ENCODE measurements at regions not wholly inside any gene's neighbourhood (a gene's known extent, or its start where the extent isn't known, plus 50 kb on each side); places are given as distances from the start of the nearest gene placed in this dataset.
"Not testable (repeated sequence)": the region's sequence is repeated elsewhere in the genome, so short reads cannot be mapped to it uniquely, and the experiment has no call there.

- Histone ChIP-seq H3K27me3 (no peaks in the 10 kb centered on the region), H3K36me3 (no peaks in the 10 kb centered on the region), H3K4me3 (no peak overlapping the region), H3K9ac (ENCODE audit: low read depth in 2 of 2, low read length in 2 of 2) (no peak overlapping the region), H3K4me1 (no peaks in the 10 kb centered on the region), H3K9me3 (no peaks in the 10 kb centered on the region), H3K27ac (no peak overlapping the region)
- TF ChIP-seq CTCF (IDR thresholded peaks at IDR 0.05), result no peak
- DNase-seq, result no peak
- intact Hi-C loops (cut with DNase I), result no loop called here
Measured at GRCh38 chr9:2427120-2427891, 194.3 kb upstream of the VLDLR start.

- no peaks in the 10 kb centered on the region for H3K36me3 ChIP-seq
- DNase-seq, result no peak
- H3K27me3 ChIP-seq, result no peaks in the 10 kb centered on the region
- no peak overlapping the region for H3K4me3 ChIP-seq
- no peak overlapping the region for H3K27ac ChIP-seq
- no peak overlapping the region for H3K9ac ChIP-seq (ENCODE audit: low read depth in 2 of 2, low read length in 2 of 2)
- no peaks in the 10 kb centered on the region for H3K4me1 ChIP-seq
- no peak for TF ChIP-seq CTCF (IDR thresholded peaks at IDR 0.05)
- intact Hi-C loops (cut with DNase I), result no loop called here
- no peaks in the 10 kb centered on the region for H3K9me3 ChIP-seq
Measured at GRCh38 chr9:2439957-2440356, 181.6 kb upstream of the VLDLR start.

GRCh38 chr9:2443933-2444332 is 177.7 kb upstream of the VLDLR start:
- H3K27ac ChIP-seq; intact Hi-C loops (cut with DNase I); H3K4me3 ChIP-seq; H3K36me3 ChIP-seq; H3K9ac ChIP-seq (ENCODE audit: low read depth in 2 of 2, low read length in 2 of 2); H3K27me3 ChIP-seq; H3K4me1 ChIP-seq; DNase-seq; H3K9me3 ChIP-seq: not testable (repeated sequence)

GRCh38 chr9:2448193-2448738 is 173.3 kb upstream of the VLDLR start:
- Histone ChIP-seq H3K4me3 (no peak overlapping the region), H3K36me3 (no peaks in the 10 kb centered on the region), H3K9me3 (no peaks in the 10 kb centered on the region), H3K27me3 (no peaks in the 10 kb centered on the region), H3K4me1 (no peaks in the 10 kb centered on the region), H3K27ac (no peak overlapping the region), H3K9ac (ENCODE audit: low read depth in 2 of 2, low read length in 2 of 2) (no peak overlapping the region)
- intact Hi-C loops (cut with DNase I), result no loop called here
- no peak for TF ChIP-seq CTCF (IDR thresholded peaks at IDR 0.05)
- no peak for DNase-seq

GRCh38 chr9:2453106-2453505 is 168.5 kb upstream of the VLDLR start:
- Histone ChIP-seq H3K4me3 (no peak overlapping the region), H3K9ac (ENCODE audit: low read depth in 2 of 2, low read length in 2 of 2) (no peak overlapping the region), H3K27me3 (no peaks in the 10 kb centered on the region), H3K4me1 (no peaks in the 10 kb centered on the region), H3K27ac (no peak overlapping the region), H3K9me3 (no peaks in the 10 kb centered on the region), H3K36me3 (no peaks in the 10 kb centered on the region)
- no peak for DNase-seq
- TF ChIP-seq CTCF (IDR thresholded peaks at IDR 0.05), result no peak
- intact Hi-C loops (cut with DNase I), result no loop called here

GRCh38 chr9:2453701-2454100 is 167.9 kb upstream of the VLDLR start:
- Histone ChIP-seq H3K27me3 (no peaks in the 10 kb centered on the region), H3K27ac (no peak overlapping the region), H3K4me3 (no peak overlapping the region), H3K9me3 (no peaks in the 10 kb centered on the region), H3K36me3 (no peaks in the 10 kb centered on the region), H3K9ac (ENCODE audit: low read depth in 2 of 2, low read length in 2 of 2) (no peak overlapping the region), H3K4me1 (no peaks in the 10 kb centered on the region)
- no peak for TF ChIP-seq CTCF (IDR thresholded peaks at IDR 0.05)
- DNase-seq, result no peak
- intact Hi-C loops (cut with DNase I), result no loop called here

Data from colonic mucosa (tissue), 4 donors.